ENCODE measurements at regions not wholly inside any gene's neighbourhood (a gene's known extent, or its start where the extent isn't known, plus 50 kb on each side); places are given as distances from the start of the nearest gene placed in this dataset.
A peak's percentile ranks its signal among the peaks of the same experiment; 100 is the strongest.

GRCh38 chr2:18800240-18800971, 211.0 kb upstream of the NT5C1B start:
- no peak for DNase-seq (ENCODE audit: low read depth)
- TF ChIP-seq, protein P1, sequence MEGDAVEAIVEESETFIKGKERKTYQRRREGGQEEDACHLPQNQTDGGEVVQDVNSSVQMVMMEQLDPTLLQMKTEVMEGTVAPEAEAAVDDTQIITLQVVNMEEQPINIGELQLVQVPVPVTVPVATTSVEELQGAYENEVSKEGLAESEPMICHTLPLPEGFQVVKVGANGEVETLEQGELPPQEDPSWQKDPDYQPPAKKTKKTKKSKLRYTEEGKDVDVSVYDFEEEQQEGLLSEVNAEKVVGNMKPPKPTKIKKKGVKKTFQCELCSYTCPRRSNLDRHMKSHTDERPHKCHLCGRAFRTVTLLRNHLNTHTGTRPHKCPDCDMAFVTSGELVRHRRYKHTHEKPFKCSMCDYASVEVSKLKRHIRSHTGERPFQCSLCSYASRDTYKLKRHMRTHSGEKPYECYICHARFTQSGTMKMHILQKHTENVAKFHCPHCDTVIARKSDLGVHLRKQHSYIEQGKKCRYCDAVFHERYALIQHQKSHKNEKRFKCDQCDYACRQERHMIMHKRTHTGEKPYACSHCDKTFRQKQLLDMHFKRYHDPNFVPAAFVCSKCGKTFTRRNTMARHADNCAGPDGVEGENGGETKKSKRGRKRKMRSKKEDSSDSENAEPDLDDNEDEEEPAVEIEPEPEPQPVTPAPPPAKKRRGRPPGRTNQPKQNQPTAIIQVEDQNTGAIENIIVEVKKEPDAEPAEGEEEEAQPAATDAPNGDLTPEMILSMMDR (IDR thresholded peaks at IDR 0.05; ENCODE audit: low read length, missing control alignments), result no peak
- no peak overlapping the region for H3K4me3 ChIP-seq (replicated peaks; ENCODE audit: low read depth, low read length)

DNA sequence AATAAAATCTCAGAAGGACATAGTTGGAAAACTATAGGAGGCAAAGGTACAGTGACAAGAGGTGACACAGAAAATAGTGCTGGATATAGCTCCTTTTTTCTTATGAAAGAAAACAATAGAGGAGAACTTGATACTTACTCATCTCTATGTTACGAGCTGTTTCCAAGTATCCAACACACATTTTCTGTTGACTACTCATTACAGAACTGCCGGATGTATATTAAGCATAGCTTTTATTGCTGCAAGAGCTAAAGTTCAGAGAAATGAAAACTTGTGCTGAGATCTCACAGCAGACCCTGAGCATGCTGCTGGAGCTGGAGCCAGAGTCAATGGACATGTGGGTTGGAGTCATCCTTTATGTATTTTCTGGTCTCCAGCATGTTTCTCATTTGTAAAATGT, 210.0 kb upstream of the NT5C1B start:
- TF ChIP-seq, protein P1 (IDR thresholded peaks at IDR 0.05; ENCODE audit: low read length, missing control alignments), result no peak
- DNase-seq (ENCODE audit: low read depth), result peak; percentile 20
- no peak overlapping the region for H3K4me3 ChIP-seq (replicated peaks; ENCODE audit: low read depth, low read length)

- TF ChIP-seq, protein P1 (IDR thresholded peaks at IDR 0.05; ENCODE audit: low read length, missing control alignments), result no peak
- no peak for DNase-seq (ENCODE audit: low read depth)
- no peak overlapping the region for H3K4me3 ChIP-seq (replicated peaks; ENCODE audit: low read depth, low read length)
Observed at GRCh38 chr2:18797133-18797845, 207.9 kb upstream of the NT5C1B start.

DNA sequence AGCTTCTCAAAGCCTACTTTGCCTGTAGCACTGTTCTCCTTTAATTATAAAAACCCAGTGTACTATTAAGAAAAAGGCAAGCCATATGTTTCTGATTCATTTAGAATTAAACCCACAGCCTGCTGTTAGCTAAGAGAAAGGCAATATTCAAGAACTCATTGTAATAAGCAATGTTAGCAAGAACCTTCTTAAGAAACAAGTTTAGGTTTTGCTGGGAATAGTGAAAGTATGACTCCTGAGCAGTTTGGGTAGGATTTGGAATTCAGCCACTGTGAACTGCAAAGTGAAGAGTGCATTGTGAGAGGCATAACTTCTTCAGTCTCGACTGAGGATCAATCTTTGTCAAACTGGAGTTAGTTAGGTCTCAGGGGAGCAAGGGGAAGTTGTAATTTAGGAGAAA, 206.5 kb upstream of the NT5C1B start:
- DNase-seq (ENCODE audit: low read depth), result peak; percentile 38
- TF ChIP-seq, protein P1 (IDR thresholded peaks at IDR 0.05; ENCODE audit: low read length, missing control alignments), result no peak
- H3K4me3 ChIP-seq (replicated peaks; ENCODE audit: low read depth, low read length), result no peak overlapping the region

DNA sequence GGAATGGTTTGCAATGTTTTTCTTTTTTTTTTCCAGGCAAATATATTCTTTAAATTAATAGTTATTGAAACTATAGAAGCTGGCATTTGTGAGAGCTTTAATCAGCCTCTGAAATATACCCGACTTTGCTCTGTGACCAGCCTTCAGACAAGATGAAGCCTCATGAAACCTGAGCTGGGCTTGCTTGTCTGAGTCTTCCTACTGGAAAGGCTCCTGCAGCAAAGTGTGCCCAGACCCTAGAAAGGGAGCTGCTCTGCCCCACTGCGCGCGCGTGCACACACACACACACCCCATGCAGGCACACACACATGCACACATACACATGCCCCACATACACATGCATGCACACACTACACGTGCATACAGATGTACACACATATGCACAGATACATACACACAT, 203.3 kb upstream of the NT5C1B start:
- DNase-seq (ENCODE audit: low read depth), result no peak
- TF ChIP-seq, protein P1 (IDR thresholded peaks at IDR 0.05; ENCODE audit: low read length, missing control alignments), result no peak
- H3K4me3 ChIP-seq (replicated peaks; ENCODE audit: low read depth, low read length), result no peak overlapping the region

DNA sequence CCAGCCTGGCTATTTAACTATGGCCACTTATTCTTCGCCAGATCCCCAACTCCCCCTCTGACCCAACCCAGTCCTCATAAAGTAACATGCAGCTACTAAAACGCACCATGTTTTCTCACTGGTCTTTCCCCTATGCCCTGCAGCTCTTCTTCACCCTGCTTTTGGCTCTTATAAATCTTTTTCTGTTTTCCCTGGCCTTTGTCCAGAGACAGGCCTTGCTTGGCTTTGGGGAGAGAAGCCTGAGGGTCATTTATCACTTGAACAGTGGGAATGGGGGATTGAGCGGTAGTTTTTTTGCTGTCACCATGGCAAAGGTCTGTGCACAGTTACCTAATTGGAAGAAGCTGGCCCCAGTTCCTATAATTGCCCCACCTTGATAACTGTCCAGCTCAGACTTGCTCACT, 202.9 kb upstream of the NT5C1B start:
- TF ChIP-seq, protein P1 (IDR thresholded peaks at IDR 0.05; ENCODE audit: low read length, missing control alignments), result no peak
- DNase-seq (ENCODE audit: low read depth), result peak; percentile 44
- H3K4me3 ChIP-seq (replicated peaks; ENCODE audit: low read depth, low read length), result no peak overlapping the region

Data from fibroblast of pulmonary artery (primary cell).